Esophagus squamous epithelium (tissue), 4 donors: ENCODE measurements at regions not wholly inside any gene's neighbourhood (a gene's known extent, or its start where the extent isn't known, plus 50 kb on each side); places are given as distances from the start of the nearest gene placed in this dataset.

ENCODE experiments used
- CTCF ChIP-seq, 6 experiments: fragments of 450-650 bp in 4 of 6; fragments of 200-600 bp in 2 of 6; sonication (generic) in 2 of 6; IDR thresholded peaks; one replicate each; pipeline ENCODE4 v1.5.1; 2016 to 2019; ENCODE audit warnings: antibody characterized with exemption in 6 of 6, mild to moderate bottlenecking in 4 of 6, moderate library complexity in 4 of 6
- POLR2A ChIP-seq, 4 donors: fragments of 450-650 bp; IDR thresholded peaks; one replicate each; pipeline ENCODE4 v1.6.1; 2017; ENCODE audit warnings: antibody characterized with exemption in 4 of 4, mild to moderate bottlenecking in 4 of 4, moderate library complexity in 3 of 4

- TF ChIP-seq CTCF (IDR thresholded peaks at IDR 0.05) (no peak), POLR2A (IDR thresholded peaks at IDR 0.05) (no peak)
Measured at GRCh38 chr12:39047539-39048262, 142.3 kb upstream of the CPNE8 start.
